ENCODE measurements at regions not wholly inside any gene's neighbourhood (a gene's known extent, or its start where the extent isn't known, plus 50 kb on each side); places are given as distances from the start of the nearest gene placed in this dataset.

DNA sequence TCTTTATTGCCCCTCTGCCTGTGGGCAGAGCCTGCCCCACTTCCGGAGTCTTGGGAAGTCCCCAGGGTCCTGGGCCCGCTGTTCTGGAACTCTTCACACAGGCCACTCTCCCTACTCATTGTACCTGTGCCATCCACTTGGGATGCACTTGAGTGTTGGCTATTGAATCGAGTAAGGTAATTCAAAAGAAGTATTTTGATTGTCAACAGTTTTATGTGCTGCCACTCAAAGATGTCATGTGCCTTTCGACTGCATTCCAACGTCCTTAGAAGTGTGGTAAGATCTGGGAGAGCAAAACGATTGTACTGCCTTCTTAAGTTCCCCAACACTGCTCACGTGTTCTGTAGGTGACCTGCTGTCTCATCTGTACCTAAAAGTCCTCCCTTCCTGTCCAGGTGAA, 77.0 kb upstream of the SMIM21 start:
- no peak for DNase-seq
- H3K4me3 ChIP-seq (ENCODE audit: low read depth, low read length), result no peak overlapping the region
- TF ChIP-seq, protein P1, sequence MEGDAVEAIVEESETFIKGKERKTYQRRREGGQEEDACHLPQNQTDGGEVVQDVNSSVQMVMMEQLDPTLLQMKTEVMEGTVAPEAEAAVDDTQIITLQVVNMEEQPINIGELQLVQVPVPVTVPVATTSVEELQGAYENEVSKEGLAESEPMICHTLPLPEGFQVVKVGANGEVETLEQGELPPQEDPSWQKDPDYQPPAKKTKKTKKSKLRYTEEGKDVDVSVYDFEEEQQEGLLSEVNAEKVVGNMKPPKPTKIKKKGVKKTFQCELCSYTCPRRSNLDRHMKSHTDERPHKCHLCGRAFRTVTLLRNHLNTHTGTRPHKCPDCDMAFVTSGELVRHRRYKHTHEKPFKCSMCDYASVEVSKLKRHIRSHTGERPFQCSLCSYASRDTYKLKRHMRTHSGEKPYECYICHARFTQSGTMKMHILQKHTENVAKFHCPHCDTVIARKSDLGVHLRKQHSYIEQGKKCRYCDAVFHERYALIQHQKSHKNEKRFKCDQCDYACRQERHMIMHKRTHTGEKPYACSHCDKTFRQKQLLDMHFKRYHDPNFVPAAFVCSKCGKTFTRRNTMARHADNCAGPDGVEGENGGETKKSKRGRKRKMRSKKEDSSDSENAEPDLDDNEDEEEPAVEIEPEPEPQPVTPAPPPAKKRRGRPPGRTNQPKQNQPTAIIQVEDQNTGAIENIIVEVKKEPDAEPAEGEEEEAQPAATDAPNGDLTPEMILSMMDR (IDR thresholded peaks at IDR 0.05; ENCODE audit: low read depth, low read length), result no peak
- H3K36me3 ChIP-seq, result no peaks in the 10 kb centered on the region
- H3K9me3 ChIP-seq, result no peaks in the 10 kb centered on the region
- H3K27me3 ChIP-seq, result no peaks in the 10 kb centered on the region
- H3K4me1 ChIP-seq, result no peaks in the 10 kb centered on the region

DNA sequence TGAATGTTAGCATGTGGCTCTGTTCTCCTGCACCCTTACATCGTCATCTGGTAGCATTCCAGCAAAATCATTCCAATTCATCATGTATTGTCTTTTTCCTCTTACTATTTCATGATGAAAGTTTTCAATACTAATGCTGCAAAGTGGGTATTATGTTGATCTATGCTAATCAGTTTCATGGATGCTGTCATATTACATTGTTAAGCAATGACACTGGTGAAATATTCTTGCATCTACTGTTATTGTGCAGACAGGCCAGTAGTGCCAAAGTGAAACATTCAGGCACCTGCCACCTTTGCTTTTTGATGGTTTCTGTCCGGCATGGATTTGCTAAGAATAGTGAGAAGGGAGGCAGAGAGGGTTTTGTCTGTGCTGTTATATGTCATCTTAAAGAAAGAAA, 76.1 kb upstream of the SMIM21 start:
- no peaks in the 10 kb centered on the region for H3K36me3 ChIP-seq
- no peak for DNase-seq
- H3K9me3 ChIP-seq, result no peaks in the 10 kb centered on the region
- TF ChIP-seq, protein P1 (IDR thresholded peaks at IDR 0.05; ENCODE audit: low read depth, low read length), result no peak
- H3K4me3 ChIP-seq (ENCODE audit: low read depth, low read length), result no peak overlapping the region
- no peaks in the 10 kb centered on the region for H3K4me1 ChIP-seq
- H3K27me3 ChIP-seq, result no peaks in the 10 kb centered on the region

DNA sequence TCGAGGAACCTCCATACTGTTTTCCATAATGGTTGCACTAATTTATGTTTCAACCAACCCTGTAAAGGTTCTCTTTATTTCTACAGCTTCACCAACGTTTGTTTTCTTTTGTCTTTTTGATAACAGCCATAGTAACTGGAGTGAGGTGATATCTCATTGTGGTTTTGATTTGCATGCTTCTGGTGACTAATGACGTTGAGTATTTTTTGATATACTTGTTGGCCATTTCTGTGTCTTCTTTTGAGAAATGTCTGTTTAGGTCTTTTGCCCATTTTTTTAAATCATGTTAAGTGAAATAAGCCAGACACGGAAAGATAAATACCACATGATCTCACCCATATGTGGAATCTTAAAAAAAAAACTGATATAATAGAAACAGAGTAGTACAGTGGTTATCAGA, 74.8 kb upstream of the SMIM21 start:
- TF ChIP-seq, protein P1 (IDR thresholded peaks at IDR 0.05; ENCODE audit: low read depth, low read length), result no peak
- H3K9me3 ChIP-seq, result no peaks in the 10 kb centered on the region
- no peaks in the 10 kb centered on the region for H3K27me3 ChIP-seq
- H3K36me3 ChIP-seq, result no peaks in the 10 kb centered on the region
- DNase-seq, result no peak
- no peak overlapping the region for H3K4me3 ChIP-seq (ENCODE audit: low read depth, low read length)
- H3K4me1 ChIP-seq, result no peaks in the 10 kb centered on the region

DNA sequence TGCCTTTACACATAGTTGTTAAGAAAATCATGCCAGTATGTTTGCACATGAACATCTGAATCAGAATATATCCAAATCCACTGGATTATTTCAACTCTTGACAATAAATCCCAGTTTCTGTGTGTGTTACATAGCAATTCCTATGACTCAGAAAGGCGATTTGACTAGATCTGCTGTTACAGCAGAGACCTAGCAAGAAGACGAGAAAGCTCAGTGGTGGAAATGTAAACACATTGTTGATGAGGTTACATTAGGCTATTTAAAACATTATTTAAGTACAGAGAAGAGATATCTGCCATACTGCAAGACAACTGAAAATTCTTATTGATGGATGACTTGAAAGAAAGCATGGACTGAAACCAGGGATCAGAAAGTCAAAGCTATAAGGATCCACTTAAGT, 73.0 kb upstream of the SMIM21 start:
- Histone ChIP-seq H3K9me3 (no peaks in the 10 kb centered on the region), H3K27me3 (no peaks in the 10 kb centered on the region), H3K4me1 (no peaks in the 10 kb centered on the region), H3K4me3 (ENCODE audit: low read depth, low read length) (no peak overlapping the region), H3K36me3 (no peaks in the 10 kb centered on the region)
- DNase-seq, result no peak
- TF ChIP-seq, protein P1 (IDR thresholded peaks at IDR 0.05; ENCODE audit: low read depth, low read length), result no peak

DNA sequence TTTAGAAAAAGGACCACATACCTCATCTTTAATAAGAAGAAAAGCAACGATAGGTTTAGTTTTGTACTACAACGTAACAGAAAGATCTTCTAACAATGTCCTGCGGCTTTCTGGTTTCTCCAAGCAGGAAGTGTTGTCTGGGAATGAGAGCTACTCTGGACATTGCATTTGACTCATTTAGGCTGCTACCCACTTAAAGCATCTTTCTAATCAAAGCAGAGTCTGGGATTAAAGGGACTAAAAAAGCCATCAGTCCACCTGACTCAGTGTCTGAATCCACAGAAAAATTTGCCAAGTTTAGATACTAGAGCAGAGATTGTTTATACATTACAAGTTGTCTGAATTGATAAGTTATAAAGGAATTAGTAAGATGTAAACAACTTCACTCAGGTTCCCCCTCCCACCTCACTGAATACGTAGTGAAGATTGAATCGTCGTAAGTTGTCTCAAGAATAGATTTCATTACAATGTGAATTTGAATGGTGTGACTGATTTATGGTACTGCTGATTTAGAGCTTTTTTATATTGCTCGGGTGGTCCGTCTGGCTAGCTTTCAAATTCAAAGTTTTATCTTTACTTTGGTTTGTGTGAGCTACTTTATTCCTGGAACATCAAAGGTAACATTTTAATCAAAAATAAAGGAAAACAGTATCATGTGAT, 70.2 kb upstream of the SMIM21 start:
- H3K27me3 ChIP-seq, result no peaks in the 10 kb centered on the region
- no peak for DNase-seq
- TF ChIP-seq, protein P1 (IDR thresholded peaks at IDR 0.05; ENCODE audit: low read depth, low read length), result no peak
- no peaks in the 10 kb centered on the region for H3K36me3 ChIP-seq
- no peaks in the 10 kb centered on the region for H3K9me3 ChIP-seq
- no peaks in the 10 kb centered on the region for H3K4me1 ChIP-seq
- no peak overlapping the region for H3K4me3 ChIP-seq (ENCODE audit: low read depth, low read length)

DNA sequence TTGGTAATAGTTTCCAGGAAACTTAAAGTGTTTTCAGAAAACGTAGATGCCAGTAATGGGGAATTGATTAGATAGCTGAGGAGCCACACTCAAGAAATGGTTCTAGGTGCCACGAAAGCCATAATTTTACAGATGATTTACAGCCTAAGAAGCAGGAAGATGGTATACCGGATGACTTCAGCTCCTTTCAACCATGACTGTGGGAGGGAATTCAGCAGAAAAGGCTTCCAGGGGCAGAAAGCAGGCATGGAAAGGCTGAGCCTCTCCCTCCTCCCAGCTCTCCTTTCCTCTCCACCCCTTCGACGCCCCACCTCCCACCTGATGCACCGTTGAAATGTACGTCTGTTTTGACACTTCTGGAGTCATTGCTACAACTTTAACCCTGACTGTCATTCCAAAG, 68.6 kb upstream of the SMIM21 start:
- no peak for DNase-seq
- TF ChIP-seq, protein P1 (IDR thresholded peaks at IDR 0.05; ENCODE audit: low read depth, low read length), result no peak

More for the DNA sequence above, 68.6 kb upstream of the SMIM21 start:
- Histone ChIP-seq H3K9me3 (no peaks in the 10 kb centered on the region), H3K36me3 (no peaks in the 10 kb centered on the region), H3K4me1 (no peaks in the 10 kb centered on the region), H3K4me3 (ENCODE audit: low read depth, low read length) (no peak overlapping the region), H3K27me3 (no peaks in the 10 kb centered on the region)

Data from BE2C (cell line).